ENCODE measurements at regions not wholly inside any gene's neighbourhood (a gene's known extent, or its start where the extent isn't known, plus 50 kb on each side); places are given as distances from the start of the nearest gene placed in this dataset.

- H3K4me1 Mint-ChIP-seq = no peaks in the 10 kb centered on the region
- H3K27ac Mint-ChIP-seq = no peak overlapping the region
- TF ChIP-seq, protein P1, sequence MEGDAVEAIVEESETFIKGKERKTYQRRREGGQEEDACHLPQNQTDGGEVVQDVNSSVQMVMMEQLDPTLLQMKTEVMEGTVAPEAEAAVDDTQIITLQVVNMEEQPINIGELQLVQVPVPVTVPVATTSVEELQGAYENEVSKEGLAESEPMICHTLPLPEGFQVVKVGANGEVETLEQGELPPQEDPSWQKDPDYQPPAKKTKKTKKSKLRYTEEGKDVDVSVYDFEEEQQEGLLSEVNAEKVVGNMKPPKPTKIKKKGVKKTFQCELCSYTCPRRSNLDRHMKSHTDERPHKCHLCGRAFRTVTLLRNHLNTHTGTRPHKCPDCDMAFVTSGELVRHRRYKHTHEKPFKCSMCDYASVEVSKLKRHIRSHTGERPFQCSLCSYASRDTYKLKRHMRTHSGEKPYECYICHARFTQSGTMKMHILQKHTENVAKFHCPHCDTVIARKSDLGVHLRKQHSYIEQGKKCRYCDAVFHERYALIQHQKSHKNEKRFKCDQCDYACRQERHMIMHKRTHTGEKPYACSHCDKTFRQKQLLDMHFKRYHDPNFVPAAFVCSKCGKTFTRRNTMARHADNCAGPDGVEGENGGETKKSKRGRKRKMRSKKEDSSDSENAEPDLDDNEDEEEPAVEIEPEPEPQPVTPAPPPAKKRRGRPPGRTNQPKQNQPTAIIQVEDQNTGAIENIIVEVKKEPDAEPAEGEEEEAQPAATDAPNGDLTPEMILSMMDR (IDR thresholded peaks at IDR 0.05) = no peak
- no peak for DNase-seq
- H3K9me3 Mint-ChIP-seq = peaks cover 11% of the 10 kb centered on the region
- no peaks in the 10 kb centered on the region for H3K36me3 Mint-ChIP-seq (ENCODE audit: low read depth)
- H3K27me3 Mint-ChIP-seq (ENCODE audit: low read depth, poor library complexity) = no peaks in the 10 kb centered on the region
- H3K4me3 Mint-ChIP-seq = no peak overlapping the region
Measured at GRCh38 chr1:98277118-98277517, 356.3 kb upstream of the DPYD start.

DNA sequence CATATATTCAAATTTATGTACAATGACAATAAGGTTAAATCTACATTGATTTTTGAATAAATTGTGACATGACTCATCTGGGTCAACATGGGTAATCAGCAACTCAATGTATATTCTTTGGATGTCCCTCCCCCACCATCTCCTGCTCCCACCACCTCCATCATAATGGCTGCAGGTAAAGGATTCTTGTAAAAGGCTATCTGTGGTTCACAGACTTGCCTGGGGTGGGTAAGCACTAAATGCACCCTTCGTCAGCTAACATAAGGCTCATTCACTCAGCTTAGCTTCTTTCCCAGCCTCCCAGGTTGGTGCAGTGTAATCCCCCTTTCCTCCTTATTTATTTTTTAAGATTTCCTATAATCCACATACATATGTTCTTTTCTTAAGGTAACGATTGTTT, 355.7 kb upstream of the DPYD start:
- no peaks in the 10 kb centered on the region for H3K4me1 Mint-ChIP-seq
- H3K4me3 Mint-ChIP-seq = no peak overlapping the region
- no peak for DNase-seq
- peaks cover 11% of the 10 kb centered on the region for H3K9me3 Mint-ChIP-seq
- H3K27ac Mint-ChIP-seq = no peak overlapping the region
- TF ChIP-seq, protein P1 (IDR thresholded peaks at IDR 0.05) = no peak
- no peaks in the 10 kb centered on the region for H3K27me3 Mint-ChIP-seq (ENCODE audit: low read depth, poor library complexity)
- no peaks in the 10 kb centered on the region for H3K36me3 Mint-ChIP-seq (ENCODE audit: low read depth)

- H3K27ac Mint-ChIP-seq = no peak overlapping the region
- TF ChIP-seq, protein P1 (IDR thresholded peaks at IDR 0.05) = no peak
- DNase-seq = no peak
- H3K9me3 Mint-ChIP-seq = peaks cover 10% of the 10 kb centered on the region
- H3K4me3 Mint-ChIP-seq = no peak overlapping the region
- no peaks in the 10 kb centered on the region for H3K4me1 Mint-ChIP-seq
- no peaks in the 10 kb centered on the region for H3K27me3 Mint-ChIP-seq (ENCODE audit: low read depth, poor library complexity)
- no peaks in the 10 kb centered on the region for H3K36me3 Mint-ChIP-seq (ENCODE audit: low read depth)
Measured at GRCh38 chr1:98268316-98268715, 347.5 kb upstream of the DPYD start.

DNA sequence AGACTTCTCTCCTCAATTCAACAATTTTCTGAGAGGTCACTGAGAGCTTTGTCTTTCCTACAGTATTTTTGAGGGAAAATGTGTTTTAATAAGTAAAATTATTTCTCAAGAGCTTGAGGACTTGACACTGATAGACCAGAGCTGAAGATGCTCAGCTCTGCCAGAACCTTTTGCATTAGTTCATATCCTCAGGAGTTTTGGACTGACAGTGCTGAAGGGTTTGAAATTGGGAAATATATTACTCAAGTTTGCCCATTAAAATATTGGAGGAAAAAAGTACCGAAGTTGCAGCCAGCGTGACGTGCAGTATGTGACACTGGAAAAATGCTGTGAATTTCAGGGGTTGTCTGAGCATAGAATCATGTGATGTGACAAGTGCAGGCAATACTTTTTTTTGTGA, 346.6 kb upstream of the DPYD start:
- H3K9me3 Mint-ChIP-seq = peaks cover under 1% of the 10 kb centered on the region
- TF ChIP-seq, protein P1 (IDR thresholded peaks at IDR 0.05) = no peak
- H3K27me3 Mint-ChIP-seq (ENCODE audit: low read depth, poor library complexity) = no peaks in the 10 kb centered on the region
- no peaks in the 10 kb centered on the region for H3K4me1 Mint-ChIP-seq
- no peaks in the 10 kb centered on the region for H3K36me3 Mint-ChIP-seq (ENCODE audit: low read depth)
- no peak overlapping the region for H3K27ac Mint-ChIP-seq
- DNase-seq = no peak
- no peak overlapping the region for H3K4me3 Mint-ChIP-seq

DNA sequence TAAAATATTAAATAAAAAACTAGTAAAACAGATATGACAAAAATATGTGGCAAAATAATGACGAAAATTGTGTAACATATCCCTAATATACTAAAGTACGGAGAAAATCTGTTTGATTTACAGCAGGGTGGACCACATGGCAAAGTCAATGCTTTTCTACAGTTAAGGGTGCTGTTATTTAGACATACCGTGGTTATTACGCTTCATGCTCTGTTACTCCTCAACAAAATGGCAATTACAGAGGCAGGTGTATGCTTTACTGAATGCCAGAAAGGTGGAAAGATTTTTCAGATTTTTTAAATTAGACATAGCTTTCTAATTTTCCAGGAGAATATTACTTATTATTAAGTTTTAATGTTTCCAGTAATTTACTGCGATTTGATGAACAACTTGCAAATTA, 343.9 kb upstream of the DPYD start:
- no peak for DNase-seq
- Mint-ChIP-seq H3K27me3 (ENCODE audit: low read depth, poor library complexity) (no peaks in the 10 kb centered on the region), H3K36me3 (ENCODE audit: low read depth) (no peaks in the 10 kb centered on the region), H3K9me3 (no peaks in the 10 kb centered on the region), H3K4me1 (no peaks in the 10 kb centered on the region), H3K27ac (no peak overlapping the region), H3K4me3 (no peak overlapping the region)
- TF ChIP-seq, protein P1 (IDR thresholded peaks at IDR 0.05) = no peak

DNA sequence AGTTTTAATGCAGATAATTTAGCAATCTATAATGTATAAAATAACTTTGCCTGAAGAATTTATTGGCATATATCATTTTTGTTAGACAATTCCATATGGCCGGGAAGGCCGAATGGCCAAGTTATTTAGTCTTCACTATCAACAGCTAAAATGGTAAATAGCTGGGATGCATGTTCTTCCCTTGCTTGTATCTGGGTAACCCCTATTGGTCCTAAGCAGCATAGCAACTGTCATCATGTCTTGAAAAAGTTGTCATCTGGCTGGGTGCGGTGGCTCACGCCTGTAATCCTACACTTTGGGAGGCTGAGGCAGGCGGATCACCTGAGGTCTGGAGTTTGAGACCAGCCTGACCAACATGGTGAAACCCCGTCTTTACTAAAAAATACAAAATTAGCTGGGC, 340.0 kb upstream of the DPYD start:
- DNase-seq = no peak
- no peak overlapping the region for H3K27ac Mint-ChIP-seq
- TF ChIP-seq, protein P1 (IDR thresholded peaks at IDR 0.05) = peak; percentile 10
- no peaks in the 10 kb centered on the region for H3K4me1 Mint-ChIP-seq
- H3K9me3 Mint-ChIP-seq = no peaks in the 10 kb centered on the region
- H3K27me3 Mint-ChIP-seq (ENCODE audit: low read depth, poor library complexity) = no peaks in the 10 kb centered on the region
- H3K4me3 Mint-ChIP-seq = no peak overlapping the region
- H3K36me3 Mint-ChIP-seq (ENCODE audit: low read depth) = no peaks in the 10 kb centered on the region
